Breast epithelium (tissue), 4 donors: ENCODE measurements at regions not wholly inside any gene's neighbourhood (a gene's known extent, or its start where the extent isn't known, plus 50 kb on each side); places are given as distances from the start of the nearest gene placed in this dataset.
"Not testable (repeated sequence)": the region's sequence is repeated elsewhere in the genome, so short reads cannot be mapped to it uniquely, and the experiment has no call there.

ENCODE experiments used
- DNase-seq, 2 donors: peaks; one replicate each; pipeline ENCODE4 v3.0.0-alpha.2; 2019; ENCODE audit warnings: low spot score in 2 of 2
- H3K27ac ChIP-seq, 2 donors: fragments of 200-600 bp; sonication (generic) in 1 of 2; one replicate each; pipeline ENCODE4 v1.5.1; 2016 to 2019; ENCODE audit warnings: mild to moderate bottlenecking in 1 of 2
- H3K27me3 ChIP-seq, 2 donors: fragments of 200-600 bp; sonication (generic) in 1 of 2; one replicate each; pipeline versions ENCODE4 v1.5.1 to v1.6.0; 2017 to 2019; ENCODE audit warnings: control low read depth in 1 of 2, mild to moderate bottlenecking in 1 of 2
- H3K36me3 ChIP-seq: fragments of 200-600 bp; one replicate; pipeline ENCODE4 v1.5.1; 2019
- H3K4me1 ChIP-seq, 2 donors: fragments of 200-600 bp; sonication (generic); one replicate each; pipeline ENCODE4 v1.5.1; 2016 to 2019; ENCODE audit warnings: control low read depth in 1 of 2
- H3K4me3 ChIP-seq, 3 donors: fragments of 200-600 bp; sonication (generic); 1 replicate in 2 of 3; 2 replicates in 1 of 3; pipeline ENCODE4 v1.5.1; 2016 to 2019; ENCODE audit warnings: mild to moderate bottlenecking in 3 of 3, moderate library complexity in 2 of 3
- H3K9me3 ChIP-seq, 2 donors: fragments of 200-600 bp; sonication (generic) in 1 of 2; one replicate each; pipeline ENCODE4 v1.5.1; 2016 to 2019; ENCODE audit warnings: control low read depth in 1 of 2
- CTCF ChIP-seq, 3 donors: fragments of 450-650 bp; IDR thresholded peaks; one replicate each; pipeline ENCODE4 v1.5.1; 2016 to 2017; ENCODE audit warnings: antibody characterized with exemption in 3 of 3, mild to moderate bottlenecking in 3 of 3, moderate library complexity in 3 of 3
- POLR2A ChIP-seq: fragments of 450-650 bp; IDR thresholded peaks from one replicate; pipeline ENCODE4 v1.6.1; 2016; ENCODE audit warnings: antibody characterized with exemption, mild to moderate bottlenecking, moderate library complexity
- POLR2AphosphoS5 ChIP-seq, 3 donors: sonication (generic); formaldehyde crosslinking; IDR thresholded peaks; one replicate each; pipeline ENCODE4 v1.6.1; 2017; ENCODE audit warnings: antibody characterized with exemption in 3 of 3
- intact Hi-C: fragments of 100-400 bp; cut with DNase I; formaldehyde crosslinking; loops from one replicate; pipeline ENCODE4 v1.15.1; 2023; ENCODE audit warnings: low total_unique reads

GRCh38 chr4:175090116-175090515 lies 172.0 kb downstream of the ADAM29 start:
- no peak overlapping the region for H3K4me3 ChIP-seq
- no peak overlapping the region for H3K27ac ChIP-seq
- intact Hi-C loops = no loop called here
- H3K4me1 ChIP-seq = no peaks in the 10 kb centered on the region
- peaks cover 8 to 9% of the 10 kb centered on the region in 2 donors for H3K9me3 ChIP-seq
- no peaks in the 10 kb centered on the region for H3K36me3 ChIP-seq
- TF ChIP-seq POLR2A (no peak), POLR2AphosphoS5 (IDR thresholded peaks at IDR 0.05) (no peak), CTCF (IDR thresholded peaks at IDR 0.05) (no peak)
- H3K27me3 ChIP-seq = no peaks in the 10 kb centered on the region
- no peak for DNase-seq

- H3K4me3 ChIP-seq = no peak overlapping the region
- H3K27ac ChIP-seq = no peak overlapping the region
- intact Hi-C loops = no loop called here
- H3K4me1 ChIP-seq = no peaks in the 10 kb centered on the region
- TF ChIP-seq POLR2AphosphoS5 (IDR thresholded peaks at IDR 0.05) (no peak), POLR2A (no peak), CTCF (IDR thresholded peaks at IDR 0.05) (no peak)
- no peak for DNase-seq
- H3K9me3 ChIP-seq = peaks cover 10 to 18% of the 10 kb centered on the region in 2 donors
- no peaks in the 10 kb centered on the region for H3K27me3 ChIP-seq
- no peaks in the 10 kb centered on the region for H3K36me3 ChIP-seq
These were observed 173.5 kb downstream of the ADAM29 start for GRCh38 chr4:175091649-175092048.

GRCh38 chr4:175092114-175092513 lies 174.0 kb downstream of the ADAM29 start:
- no peak for DNase-seq
- Histone ChIP-seq H3K36me3 (no peaks in the 10 kb centered on the region), H3K4me3 (no peak overlapping the region), H3K27ac (no peak overlapping the region), H3K9me3 (peaks cover 10 to 16% of the 10 kb centered on the region in 2 donors), H3K4me1 (no peaks in the 10 kb centered on the region), H3K27me3 (no peaks in the 10 kb centered on the region)
- TF ChIP-seq POLR2A = no peak
- no peak for TF ChIP-seq POLR2AphosphoS5 (IDR thresholded peaks at IDR 0.05)
- TF ChIP-seq CTCF (IDR thresholded peaks at IDR 0.05) = no peak
- intact Hi-C loops = no loop called here

GRCh38 chr4:175093055-175093454 lies 174.9 kb downstream of the ADAM29 start:
- H3K27me3 ChIP-seq, DNase-seq, H3K36me3 ChIP-seq, intact Hi-C loops, H3K4me3 ChIP-seq, H3K27ac ChIP-seq, H3K4me1 ChIP-seq: not testable (repeated sequence)
- H3K9me3 ChIP-seq = peaks cover 10% of the 10 kb centered on the region in 2 donors

GRCh38 chr4:175103403-175103802 lies 185.2 kb downstream of the ADAM29 start:
- Histone ChIP-seq H3K4me1 (no peaks in the 10 kb centered on the region), H3K27me3 (no peaks in the 10 kb centered on the region), H3K4me3 (no peak overlapping the region), H3K36me3 (no peaks in the 10 kb centered on the region), H3K9me3 (no peaks in the 10 kb centered on the region), H3K27ac (no peak overlapping the region)
- no peak for DNase-seq
- intact Hi-C loops = no loop called here
- TF ChIP-seq POLR2A (no peak), CTCF (IDR thresholded peaks at IDR 0.05) (no peak), POLR2AphosphoS5 (IDR thresholded peaks at IDR 0.05) (no peak)

- Histone ChIP-seq H3K27me3 (no peaks in the 10 kb centered on the region), H3K36me3 (no peaks in the 10 kb centered on the region), H3K4me1 (no peaks in the 10 kb centered on the region), H3K9me3 (peaks cover 8 to 16% of the 10 kb centered on the region in 2 donors), H3K27ac (no peak overlapping the region), H3K4me3 (no peak overlapping the region)
- intact Hi-C loops = no loop called here
- DNase-seq = no peak
- TF ChIP-seq CTCF (IDR thresholded peaks at IDR 0.05) (no peak), POLR2AphosphoS5 (IDR thresholded peaks at IDR 0.05) (no peak), POLR2A (no peak)
These were observed 188.1 kb downstream of the ADAM29 start for GRCh38 chr4:175106301-175106700.
